Endothelial cell of umbilical vein (primary cell): ENCODE measurements at regions not wholly inside any gene's neighbourhood (a gene's known extent, or its start where the extent isn't known, plus 50 kb on each side); places are given as distances from the start of the nearest gene placed in this dataset.

Experiments used
- BruUV-seq: library from RNA; stranded (reverse); fragments of 400-500 nt; replicated peaks from 2 replicates; lab custom pipeline; 2021; lab: Mats Ljungman, UMichigan
- CTCF ChIA-PET: fragments of 300-600, 350-600 bp; sonication (Branson Sonifier 250); formaldehyde crosslinking; loops from one replicate; lab custom pipeline; 2021; ENCODE audit warnings: antibody characterized with exemption, inconsistent platforms; lab: Charles Lee
- POLR2A ChIA-PET: fragments of 300-600, 350-600 bp; sonication (Branson Sonifier 250); formaldehyde crosslinking; loops from one replicate; lab custom pipeline; 2021; ENCODE audit warnings: antibody characterized with exemption, inconsistent platforms; lab: Charles Lee
- DNase-seq: peaks from one replicate; pipeline ENCODE4 v3.0.0-alpha.2; 2011; ENCODE audit warnings: low read depth, low spot score
- FAIRE-seq: peaks from 2 replicates; lab custom pipeline; 2011; peaks lifted over from hg19 to GRCh38; lab: Jason Lieb, UNC
- H2AFZ ChIP-seq: 2 replicates; pipeline ENCODE4 v1.6.0; 2012; ENCODE audit warnings: low read depth, low read length, control low read depth, inconsistent platforms
- H3K27ac ChIP-seq: 2 replicates; pipeline ENCODE4 v1.5.1; 2011; ENCODE audit warnings: low read depth, mild to moderate bottlenecking, control low read depth, low read length, moderate library complexity; ENCODE audit not compliant: insufficient read depth
- H3K27me3 ChIP-seq, 2 experiments: 2 replicates each; pipeline versions ENCODE4 v1.6.0 to v1.6.1; 2011; ENCODE audit warnings: low read length in 2 of 2, mixed read lengths in 1 of 2; ENCODE audit not compliant: control insufficient read depth in 2 of 2, insufficient read depth in 2 of 2
- H3K36me3 ChIP-seq, 2 experiments: 2 replicates in 1 of 2; 3 replicates in 1 of 2; pipeline ENCODE4 v1.5.1; 2011; ENCODE audit warnings: low read length in 2 of 2, mild to moderate bottlenecking in 1 of 2, moderate library complexity in 1 of 2; ENCODE audit not compliant: control insufficient read depth in 2 of 2, insufficient read depth in 2 of 2; ENCODE audit errors: extremely low read depth in 1 of 2
- H3K4me1 ChIP-seq: 3 replicates; pipeline ENCODE4 v1.5.1; 2011; ENCODE audit warnings: mild to moderate bottlenecking, low read length; ENCODE audit not compliant: control insufficient read depth, insufficient read depth; ENCODE audit errors: extremely low read depth
- H3K4me2 ChIP-seq: 2 replicates; pipeline ENCODE4 v1.6.1; 2011; ENCODE audit warnings: low read length, control low read depth, mixed read lengths; ENCODE audit not compliant: insufficient read depth
- H3K4me3 ChIP-seq, 3 experiments: fragments of 200-600 bp in 1 of 3; sonication (generic), shearing (Covaris generic) in 1 of 3; replicated peaks in 1 of 3; 2 replicates each; pipeline ENCODE4 v1.5.1; 2011 to 2016; ENCODE audit warnings: control low read depth in 3 of 3, low read length in 3 of 3, mild to moderate bottlenecking in 2 of 3, inconsistent platforms in 1 of 3, low read depth in 1 of 3, moderate library complexity in 1 of 3; ENCODE audit not compliant: insufficient read depth in 1 of 3
- H3K79me2 ChIP-seq: 2 replicates; pipeline ENCODE4 v1.6.0; 2012; ENCODE audit warnings: low read length, inconsistent platforms; ENCODE audit not compliant: control insufficient read depth, insufficient read depth
- H3K9ac ChIP-seq: replicated peaks from 2 replicates; pipeline ENCODE3; 2011; ENCODE audit warnings: low read length, control low read depth; ENCODE audit not compliant: insufficient read depth; ENCODE audit errors: extremely low read depth
- H3K9me1 ChIP-seq: replicated peaks from 3 replicates; pipeline ENCODE4 v1.6.0; 2011; ENCODE audit warnings: mild to moderate bottlenecking, low read length; ENCODE audit not compliant: control insufficient read depth, insufficient read depth; ENCODE audit errors: extremely low read depth
- H3K9me3 ChIP-seq: replicated peaks from 2 replicates; pipeline ENCODE4 v1.5.1; 2012; ENCODE audit warnings: low read length, inconsistent platforms; ENCODE audit not compliant: control insufficient read depth, insufficient read depth
- H4K20me1 ChIP-seq: replicated peaks from 2 replicates; pipeline ENCODE3; 2011; ENCODE audit warnings: mild to moderate bottlenecking, low read length; ENCODE audit not compliant: control insufficient read depth, insufficient read depth; ENCODE audit errors: extremely low read depth
- EZH2 ChIP-seq: IDR thresholded peaks from 2 replicates; pipeline ENCODE4 v1.6.1; 2012; ENCODE audit warnings: borderline replicate concordance, low read depth, mild to moderate bottlenecking, moderate library complexity, low read length, inconsistent platforms; ENCODE audit not compliant: severe bottlenecking
- FOS ChIP-seq: IDR thresholded peaks from 2 replicates; pipeline ENCODE4 v1.6.1; 2011; ENCODE audit warnings: mild to moderate bottlenecking, low read length, moderate library complexity, borderline replicate concordance; ENCODE audit not compliant: insufficient read depth
- GATA2 ChIP-seq: IDR thresholded peaks from 2 replicates; pipeline ENCODE4 v1.7.0; 2011; ENCODE audit warnings: low read depth, mild to moderate bottlenecking, moderate library complexity, mixed read lengths, low read length; ENCODE audit not compliant: insufficient read length, insufficient read depth
- JUN ChIP-seq: IDR thresholded peaks from 2 replicates; pipeline ENCODE4 v1.6.1; 2011; ENCODE audit warnings: borderline replicate concordance, low read depth; ENCODE audit not compliant: insufficient read length, insufficient read depth
- MYC ChIP-seq: IDR thresholded peaks from one replicate; pipeline ENCODE4 v1.6.1; 2011; ENCODE audit warnings: mild to moderate bottlenecking, low read depth, low read length
- POLR2A ChIP-seq: IDR thresholded peaks from 2 replicates; pipeline ENCODE4 v1.6.1; 2012; ENCODE audit warnings: low read depth, mild to moderate bottlenecking, control low read depth, low read length
- POLR2AphosphoS5 ChIP-seq: IDR thresholded peaks from 2 replicates; pipeline ENCODE4 v1.6.1; 2012; ENCODE audit warnings: low read depth, mild to moderate bottlenecking, control low read depth, low read length, moderate library complexity; ENCODE audit not compliant: insufficient read depth
- dilution Hi-C: fragments of 300-500 bp; cut with MboI; formaldehyde crosslinking; loops from one replicate; pipeline ENCODE4 v1.15.0; 2019; ENCODE audit warnings: low sequenced_read_pairs; ENCODE audit not compliant: extremely low pct_ligation_motif_present
- intact Hi-C: fragments of 100-400 bp; cut with micrococcal nuclease; formaldehyde crosslinking; loops from one replicate; pipeline ENCODE4 v1.10.0; 2022
- TF ChIP-seq, protein P1 (sequence below), 2 donors: IDR thresholded peaks; 1 replicate in 1 of 2; 2 replicates in 1 of 2; pipeline ENCODE4 v1.5.1; 2011; ENCODE audit warnings: low read length in 2 of 2, mild to moderate bottlenecking in 2 of 2, moderate library complexity in 2 of 2, control low read depth in 1 of 2, inconsistent platforms in 1 of 2, low read depth in 1 of 2; ENCODE audit not compliant: insufficient read depth in 1 of 2; ENCODE audit errors: extremely low read depth in 1 of 2
- TF ChIP-seq, protein P2 (sequence below): IDR thresholded peaks from 2 replicates; pipeline ENCODE4 v1.6.1; 2011; ENCODE audit not compliant: insufficient read depth, insufficient read length

DNA sequence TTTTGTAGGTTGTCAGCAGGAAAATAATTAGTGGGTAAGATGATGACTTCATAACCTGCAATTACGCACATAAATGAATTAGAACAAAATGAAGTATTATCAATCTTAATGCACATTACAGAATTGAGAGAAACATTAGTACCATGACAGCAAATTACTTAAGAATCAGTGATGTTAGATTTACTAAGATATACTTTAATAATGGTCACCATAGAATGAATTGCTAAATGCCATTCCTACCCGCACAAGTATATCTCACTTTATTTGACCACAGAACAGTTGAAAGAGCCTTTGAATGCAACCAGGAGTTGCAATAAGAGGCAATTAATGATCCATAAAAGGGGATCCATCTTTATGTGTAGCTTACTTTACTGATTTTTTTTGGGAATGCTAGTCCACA, 816.4 kb upstream of the AGA start:
- dilution Hi-C loops (no loop called here), intact Hi-C loops (no loop called here)
- ChIA-PET POLR2A (no interaction called here), CTCF (no interaction called here)
- Histone ChIP-seq H2AFZ (no peak overlapping the region), H3K27ac (no peak overlapping the region), H3K4me3 (no peak overlapping the region), H3K27me3 (no peaks in the 10 kb centered on the region), H3K79me2 (no peaks in the 10 kb centered on the region), H3K9me3 (peaks cover 4% of the 10 kb centered on the region), H3K4me2 (no peak overlapping the region), H3K9me1 (no peaks in the 10 kb centered on the region), H3K9ac (no peak overlapping the region), H3K4me1 (no peaks in the 10 kb centered on the region), H4K20me1 (no peaks in the 10 kb centered on the region), H3K36me3 (no peaks in the 10 kb centered on the region)
- no TSS peak for BruUV-seq
- DNase-seq (no peak), FAIRE-seq (no peak)
- TF ChIP-seq MYC (no peak), POLR2AphosphoS5 (no peak)

DNA sequence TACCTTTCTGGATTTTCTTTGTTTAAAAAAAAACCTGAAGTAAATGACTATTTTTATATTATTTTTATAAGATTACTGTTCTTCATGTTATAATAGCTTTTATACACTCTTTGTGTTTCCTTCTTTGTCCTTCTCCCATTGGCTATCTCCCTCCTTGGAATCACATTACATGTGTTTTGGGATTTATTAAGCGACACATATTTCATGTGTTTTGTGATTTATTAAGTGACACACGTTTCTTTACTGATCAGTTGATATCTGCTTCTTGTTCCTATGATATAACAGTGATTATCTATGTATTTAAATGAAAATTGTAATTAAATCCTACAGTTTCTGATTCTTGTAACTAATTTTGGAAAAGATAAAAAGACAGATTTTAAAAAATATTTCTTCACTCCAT, 817.3 kb upstream of the AGA start:
- H3K27me3 ChIP-seq, result no peaks in the 10 kb centered on the region
- no peak overlapping the region for H3K27ac ChIP-seq
- intact Hi-C loops, result no loop called here
- no peaks in the 10 kb centered on the region for H4K20me1 ChIP-seq
- H3K36me3 ChIP-seq, result no peaks in the 10 kb centered on the region
- no peaks in the 10 kb centered on the region for H3K4me1 ChIP-seq
- H3K4me3 ChIP-seq, result no peak overlapping the region
- H3K9ac ChIP-seq, result no peak overlapping the region
- TF ChIP-seq FOS, result no peak
- TF ChIP-seq, protein P1, sequence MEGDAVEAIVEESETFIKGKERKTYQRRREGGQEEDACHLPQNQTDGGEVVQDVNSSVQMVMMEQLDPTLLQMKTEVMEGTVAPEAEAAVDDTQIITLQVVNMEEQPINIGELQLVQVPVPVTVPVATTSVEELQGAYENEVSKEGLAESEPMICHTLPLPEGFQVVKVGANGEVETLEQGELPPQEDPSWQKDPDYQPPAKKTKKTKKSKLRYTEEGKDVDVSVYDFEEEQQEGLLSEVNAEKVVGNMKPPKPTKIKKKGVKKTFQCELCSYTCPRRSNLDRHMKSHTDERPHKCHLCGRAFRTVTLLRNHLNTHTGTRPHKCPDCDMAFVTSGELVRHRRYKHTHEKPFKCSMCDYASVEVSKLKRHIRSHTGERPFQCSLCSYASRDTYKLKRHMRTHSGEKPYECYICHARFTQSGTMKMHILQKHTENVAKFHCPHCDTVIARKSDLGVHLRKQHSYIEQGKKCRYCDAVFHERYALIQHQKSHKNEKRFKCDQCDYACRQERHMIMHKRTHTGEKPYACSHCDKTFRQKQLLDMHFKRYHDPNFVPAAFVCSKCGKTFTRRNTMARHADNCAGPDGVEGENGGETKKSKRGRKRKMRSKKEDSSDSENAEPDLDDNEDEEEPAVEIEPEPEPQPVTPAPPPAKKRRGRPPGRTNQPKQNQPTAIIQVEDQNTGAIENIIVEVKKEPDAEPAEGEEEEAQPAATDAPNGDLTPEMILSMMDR (IDR thresholded peaks at IDR 0.05; ENCODE audit: extremely low read depth in 1 of 2, insufficient read depth in 1 of 2, low read depth in 1 of 2, low read length in 2 of 2), result no peak
- TF ChIP-seq MYC, result no peak
- no peak for TF ChIP-seq EZH2
- TF ChIP-seq, protein P2, sequence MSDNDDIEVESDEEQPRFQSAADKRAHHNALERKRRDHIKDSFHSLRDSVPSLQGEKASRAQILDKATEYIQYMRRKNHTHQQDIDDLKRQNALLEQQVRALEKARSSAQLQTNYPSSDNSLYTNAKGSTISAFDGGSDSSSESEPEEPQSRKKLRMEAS, result no peak
- TF ChIP-seq JUN, result no peak
- TF ChIP-seq POLR2A, result no peak
- TF ChIP-seq POLR2AphosphoS5, result no peak
- no peak for TF ChIP-seq GATA2
- dilution Hi-C loops, result no loop called here
- BruUV-seq, result no TSS peak
- no peaks in the 10 kb centered on the region for H3K79me2 ChIP-seq
- DNase-seq (no peak), FAIRE-seq (no peak)
- CTCF ChIA-PET, result no interaction called here
- POLR2A ChIA-PET, result no interaction called here
- peaks cover 3% of the 10 kb centered on the region for H3K9me3 ChIP-seq
- H3K9me1 ChIP-seq, result no peaks in the 10 kb centered on the region
- H3K4me2 ChIP-seq, result no peak overlapping the region
- H2AFZ ChIP-seq, result no peak overlapping the region
